HEK293 (cell line): ENCODE measurements at regions not wholly inside any gene's neighbourhood (a gene's known extent, or its start where the extent isn't known, plus 50 kb on each side); places are given as distances from the start of the nearest gene placed in this dataset.

Experiments
- CTCF ChIA-PET: fragments of 350-600 bp; formaldehyde crosslinking; extraction: SDS; loops from one replicate; lab custom pipeline; 2021; ENCODE audit warnings: antibody characterized with exemption; lab: Yijun Ruan, JAX
- POLR2A ChIA-PET: fragments of 300-600 bp; formaldehyde crosslinking; extraction: SDS; loops from one replicate; lab custom pipeline; 2020; ENCODE audit warnings: antibody characterized with exemption, inconsistent platforms; lab: Yijun Ruan, JAX
- H3K27ac ChIP-seq: fragments of 200-500 bp; sonication (Bioruptor generic); 2 replicates; pipeline ENCODE4 v1.5.1; 2014; ENCODE audit warnings: low read depth, low read length, control low read depth, inconsistent platforms; ENCODE audit errors: extremely low read depth
- H3K36me3 ChIP-seq, 2 experiments: fragments of 200-500 bp in 1 of 2; sonication (Bioruptor generic) in 1 of 2; 1 replicate in 1 of 2; 2 replicates in 1 of 2; pipeline ENCODE4 v1.5.1; 2014 to 2017; ENCODE audit warnings: inconsistent platforms in 2 of 2, low read length in 2 of 2; ENCODE audit not compliant: control insufficient read depth in 2 of 2, insufficient read depth in 1 of 2
- H3K4me1 ChIP-seq: fragments of 200-500 bp; sonication (Bioruptor generic); 2 replicates; pipeline ENCODE4 v1.5.1; 2014; ENCODE audit warnings: mild to moderate bottlenecking, low read length, inconsistent platforms; ENCODE audit not compliant: control insufficient read depth, insufficient read depth
- H3K4me3 ChIP-seq: 2 replicates; pipeline ENCODE4 v1.5.1; 2011; ENCODE audit warnings: low read depth, mild to moderate bottlenecking, control low read depth, low read length, moderate library complexity
- H3K9me3 ChIP-seq: fragments of 200-500 bp; sonication (Bioruptor generic); 2 replicates; pipeline ENCODE4 v1.5.1; 2014; ENCODE audit warnings: low read depth, low read length, inconsistent platforms; ENCODE audit not compliant: control insufficient read depth, insufficient read depth
- BCL11B ChIP-seq: fragments of 450-650 bp; formaldehyde crosslinking; IDR thresholded peaks from 2 replicates; pipeline ENCODE4 v1.5.1; 2016; ENCODE audit warnings: low read depth, missing biosample characterization, missing genetic modification characterization
- GLIS1 ChIP-seq: fragments of 450-650 bp; formaldehyde crosslinking; IDR thresholded peaks from 2 replicates; pipeline ENCODE4 v1.5.1; 2016; ENCODE audit warnings: missing biosample characterization, missing genetic modification characterization
- HIC1 ChIP-seq: fragments of 450-650 bp; formaldehyde crosslinking; IDR thresholded peaks from 2 replicates; pipeline ENCODE4 v1.5.1; 2016; ENCODE audit warnings: missing biosample characterization, missing genetic modification characterization
- KLF17 ChIP-seq: fragments of 450-650 bp; formaldehyde crosslinking; IDR thresholded peaks from 2 replicates; pipeline ENCODE4 v1.5.1; 2016; ENCODE audit warnings: missing biosample characterization, missing genetic modification characterization
- KLF8 ChIP-seq: fragments of 450-650 bp; formaldehyde crosslinking; IDR thresholded peaks from 2 replicates; pipeline ENCODE4 v1.5.1; 2016; ENCODE audit warnings: missing biosample characterization, missing genetic modification characterization
- PRDM2 ChIP-seq: fragments of 450-650 bp; formaldehyde crosslinking; IDR thresholded peaks from 2 replicates; pipeline ENCODE4 v1.5.1; 2016; ENCODE audit warnings: missing biosample characterization, missing genetic modification characterization, borderline replicate concordance
- TCF7L2 ChIP-seq: IDR thresholded peaks from 2 replicates; pipeline ENCODE4 v1.6.1; 2011; ENCODE audit warnings: low read depth, mild to moderate bottlenecking, inconsistent platforms, low read length, moderate library complexity, borderline replicate concordance
- YY1 ChIP-seq: fragments of 450-650 bp; formaldehyde crosslinking; IDR thresholded peaks from 2 replicates; pipeline ENCODE4 v1.5.1; 2018; ENCODE audit warnings: missing biosample characterization, missing genetic modification characterization
- ZBTB49 ChIP-seq: fragments of 450-650 bp; formaldehyde crosslinking; IDR thresholded peaks from 2 replicates; pipeline ENCODE4 v1.5.1; 2016; ENCODE audit warnings: missing biosample characterization, missing genetic modification characterization, low read depth
- ZFP69B ChIP-seq: fragments of 450-650 bp; formaldehyde crosslinking; IDR thresholded peaks from 2 replicates; pipeline ENCODE4 v1.5.1; 2016; ENCODE audit warnings: missing biosample characterization, missing genetic modification characterization
- ZNF148 ChIP-seq: fragments of 450-650 bp; formaldehyde crosslinking; IDR thresholded peaks from 2 replicates; pipeline ENCODE4 v1.5.0; 2017; ENCODE audit warnings: missing biosample characterization, missing genetic modification characterization, borderline replicate concordance
- ZNF157 ChIP-seq: fragments of 450-650 bp; formaldehyde crosslinking; IDR thresholded peaks from 2 replicates; pipeline ENCODE4 v1.5.1; 2016; ENCODE audit warnings: missing biosample characterization, missing genetic modification characterization
- ZNF211 ChIP-seq: fragments of 450-650 bp; formaldehyde crosslinking; IDR thresholded peaks from 2 replicates; pipeline ENCODE4 v1.5.1; 2016; ENCODE audit warnings: low read depth, missing biosample characterization, missing genetic modification characterization
- ZNF221 ChIP-seq: fragments of 450-650 bp; formaldehyde crosslinking; IDR thresholded peaks from 2 replicates; pipeline ENCODE4 v1.5.1; 2017; ENCODE audit warnings: missing biosample characterization, missing genetic modification characterization, borderline replicate concordance
- ZNF239 ChIP-seq: fragments of 450-650 bp; formaldehyde crosslinking; IDR thresholded peaks from 2 replicates; pipeline ENCODE4 v1.5.1; 2016; ENCODE audit warnings: missing biosample characterization, missing genetic modification characterization
- ZNF449 ChIP-seq: fragments of 450-650 bp; formaldehyde crosslinking; IDR thresholded peaks from 2 replicates; pipeline ENCODE4 v1.5.1; 2017; ENCODE audit warnings: missing biosample characterization, mild to moderate bottlenecking, missing genetic modification characterization, moderate library complexity
- ZNF521 ChIP-seq: fragments of 450-650 bp; formaldehyde crosslinking; IDR thresholded peaks from 2 replicates; pipeline ENCODE4 v1.5.1; 2017; ENCODE audit warnings: missing biosample characterization, mild to moderate bottlenecking, missing genetic modification characterization
- ZNF529 ChIP-seq: fragments of 450-650 bp; formaldehyde crosslinking; IDR thresholded peaks from 2 replicates; pipeline ENCODE4 v1.5.1; 2017; ENCODE audit warnings: missing genetic modification characterization, missing biosample characterization; ENCODE audit not compliant: insufficient replicate concordance
- ZNF623 ChIP-seq: fragments of 450-650 bp; formaldehyde crosslinking; IDR thresholded peaks from 2 replicates; pipeline ENCODE4 v1.5.1; 2016; ENCODE audit warnings: missing biosample characterization, missing genetic modification characterization
- ZNF701 ChIP-seq: fragments of 450-650 bp; formaldehyde crosslinking; IDR thresholded peaks from 2 replicates; pipeline ENCODE4 v1.5.1; 2016; ENCODE audit warnings: missing biosample characterization, missing genetic modification characterization
- ZNF791 ChIP-seq: fragments of 450-650 bp; formaldehyde crosslinking; IDR thresholded peaks from 2 replicates; pipeline ENCODE4 v1.5.1; 2016; ENCODE audit warnings: missing biosample characterization, missing genetic modification characterization

- Histone ChIP-seq H3K36me3 (no peaks in the 10 kb centered on the region), H3K4me1 (no peaks in the 10 kb centered on the region), H3K27ac (no peak overlapping the region), H3K9me3 (no peaks in the 10 kb centered on the region), H3K4me3 (no peak overlapping the region)
- CTCF ChIA-PET = no interaction called here
- TF ChIP-seq ZNF211 (no peak), ZNF791 (tag by site-specific recombination) (no peak), ZNF239 (no peak), PRDM2 (tag by site-specific recombination) (no peak), BCL11B (tag by site-specific recombination) (no peak), ZNF521 (tag by site-specific recombination) (no peak), YY1 (tag by site-specific recombination) (no peak), ZBTB49 (tag by site-specific recombination) (no peak), ZNF449 (tag by site-specific recombination) (no peak), KLF8 (no peak), ZFP69B (tag by site-specific recombination) (no peak), ZNF529 (tag by site-specific recombination) (no peak), ZNF157 (tag by site-specific recombination) (no peak), KLF17 (tag by site-specific recombination) (no peak)
- POLR2A ChIA-PET = no interaction called here
Measured at GRCh38 chr15:38750786-38751185, 186.2 kb upstream of the RASGRP1 start.

GRCh38 chr15:38755718-38756117 is 191.1 kb upstream of the RASGRP1 start:
- ChIA-PET POLR2A (no interaction called here), CTCF (no interaction called here)
- Histone ChIP-seq H3K27ac (no peak overlapping the region), H3K4me3 (no peak overlapping the region), H3K4me1 (peaks cover 6% of the 10 kb centered on the region), H3K36me3 (no peaks in the 10 kb centered on the region), H3K9me3 (no peaks in the 10 kb centered on the region)
- TF ChIP-seq GLIS1 (no peak), ZNF221 (tag by site-specific recombination) (no peak), ZNF701 (tag by site-specific recombination) (no peak), ZNF623 (tag by site-specific recombination) (no peak), HIC1 (tag by site-specific recombination) (no peak), ZNF148 (tag by site-specific recombination) (no peak), TCF7L2 (no peak)
